CD4-positive, alpha-beta T cell (primary cell): ENCODE measurements at regions not wholly inside any gene's neighbourhood (a gene's known extent, or its start where the extent isn't known, plus 50 kb on each side); places are given as distances from the start of the nearest gene placed in this dataset.

ENCODE experiments used
- ATAC-seq: fragments of 200-7000 bp; cut with Tn5 transposase; one replicate; pipeline ENCODE4 v1.10.0; 2022; ENCODE audit warnings: mild to moderate bottlenecking; ENCODE audit not compliant: poor library complexity
- CTCF ChIA-PET: fragments of 350-600 bp; sonication (Branson Sonifier 250); formaldehyde crosslinking; loops from one replicate; lab custom pipeline; 2021; ENCODE audit warnings: antibody characterized with exemption, inconsistent platforms; lab: Charles Lee
- POLR2A ChIA-PET: fragments of 350-600 bp; sonication (Branson Sonifier 250); formaldehyde crosslinking; loops from one replicate; lab custom pipeline; 2021; ENCODE audit warnings: antibody characterized with exemption, inconsistent platforms; lab: Charles Lee
- DNase-seq, 14 experiments: peaks; one replicate each; pipeline ENCODE4 v3.0.0-alpha.2; 2013 to 2020; ENCODE audit warnings: mixed read lengths in 2 of 14
- H3K27ac ChIP-seq, 2 donors: one replicate each; pipeline versions ENCODE4 v1.5.1 to v1.7.0; 2013; ENCODE audit warnings: low read length in 2 of 2, low read depth in 1 of 2, mild to moderate bottlenecking in 1 of 2
- H3K27me3 ChIP-seq, 2 experiments: 1 replicate in 1 of 2; 2 replicates in 1 of 2; pipeline versions ENCODE4 v1.6.1 to v1.7.0; 2013; ENCODE audit warnings: low read length in 2 of 2, control low read depth in 1 of 2, mild to moderate bottlenecking in 1 of 2, moderate library complexity in 1 of 2; ENCODE audit not compliant: insufficient read depth in 2 of 2, control insufficient read depth in 1 of 2
- H3K36me3 ChIP-seq: one replicate; pipeline ENCODE4 v1.6.1; 2013; ENCODE audit warnings: low read length, control low read depth; ENCODE audit not compliant: insufficient read depth
- H3K4me1 ChIP-seq: one replicate; pipeline ENCODE4 v1.6.1; 2013; ENCODE audit warnings: low read length, control low read depth; ENCODE audit not compliant: insufficient read depth
- H3K4me3 ChIP-seq: one replicate; pipeline ENCODE4 v1.5.1; 2013; ENCODE audit warnings: mild to moderate bottlenecking, low read length, moderate library complexity
- H3K9me3 ChIP-seq, 2 experiments: 1 replicate in 1 of 2; 2 replicates in 1 of 2; pipeline versions ENCODE4 v1.6.1 to v1.7.0; 2013; ENCODE audit warnings: low read length in 2 of 2, mild to moderate bottlenecking in 2 of 2, control low read depth in 1 of 2, moderate library complexity in 1 of 2; ENCODE audit not compliant: control insufficient read depth in 1 of 2, insufficient read depth in 1 of 2
- H3K27ac Mint-ChIP-seq: one replicate; pipeline ENCODE4 v1.8.0; 2020; ENCODE audit warnings: mixed read lengths
- H3K27me3 Mint-ChIP-seq: one replicate; pipeline ENCODE4 v1.8.0; 2021; ENCODE audit warnings: mixed read lengths
- H3K36me3 Mint-ChIP-seq: one replicate; pipeline ENCODE4 v1.8.0; 2021; ENCODE audit warnings: low read depth, mixed read lengths
- H3K4me1 Mint-ChIP-seq: one replicate; pipeline ENCODE4 v1.8.0; 2021; ENCODE audit warnings: low read depth, mixed read lengths
- H3K4me3 Mint-ChIP-seq: one replicate; pipeline ENCODE4 v1.8.0; 2020; ENCODE audit warnings: mild to moderate bottlenecking, mixed read lengths
- H3K9me3 Mint-ChIP-seq: one replicate; pipeline ENCODE4 v1.8.0; 2020; ENCODE audit warnings: mixed read lengths
- CTCF ChIP-seq: fragments of 200-600 bp; IDR thresholded peaks from one replicate; pipeline ENCODE4 v1.8.0; 2022; ENCODE audit warnings: antibody characterized with exemption, mild to moderate bottlenecking
- intact Hi-C, 2 experiments: fragments of 100-400 bp; cut with DNase I in 1 of 2; cut with micrococcal nuclease in 1 of 2; formaldehyde crosslinking; loops; one replicate each; pipeline versions ENCODE4 v1.15.1 to v1.9.0; 2023 to 2025; cut with DNase I, micrococcal nuclease

GRCh38 chr2:194962254-194962653 lies 694.8 kb upstream of the SLC39A10 start:
- H3K4me1 Mint-ChIP-seq, result no peaks in the 10 kb centered on the region
- Histone ChIP-seq H3K27ac (no peak overlapping the region), H3K4me1 (no peaks in the 10 kb centered on the region), H3K27me3 (no peaks in the 10 kb centered on the region), H3K9me3 (peaks cover 0 to 8% of the 10 kb centered on the region in 2 experiments), H3K4me3 (no peak overlapping the region), H3K36me3 (no peaks in the 10 kb centered on the region)
- no peak for ATAC-seq
- ChIA-PET POLR2A (no interaction called here), CTCF (no interaction called here)
- DNase-seq, result no peak
- no peaks in the 10 kb centered on the region for H3K36me3 Mint-ChIP-seq
- no peaks in the 10 kb centered on the region for H3K27me3 Mint-ChIP-seq
- no peak overlapping the region for H3K4me3 Mint-ChIP-seq
- TF ChIP-seq CTCF, result no peak
- intact Hi-C loops, result no loop called here
- H3K9me3 Mint-ChIP-seq, result peaks cover 6% of the 10 kb centered on the region
- H3K27ac Mint-ChIP-seq, result no peak overlapping the region

- intact Hi-C loops, result no loop called here
- Mint-ChIP-seq H3K27me3 (no peaks in the 10 kb centered on the region), H3K4me1 (no peaks in the 10 kb centered on the region), H3K4me3 (no peak overlapping the region), H3K27ac (no peak overlapping the region), H3K9me3 (no peaks in the 10 kb centered on the region), H3K36me3 (no peaks in the 10 kb centered on the region)
- Histone ChIP-seq H3K27me3 (no peaks in the 10 kb centered on the region), H3K4me3 (no peak overlapping the region), H3K9me3 (no peaks in the 10 kb centered on the region), H3K27ac (no peak overlapping the region), H3K36me3 (no peaks in the 10 kb centered on the region), H3K4me1 (no peaks in the 10 kb centered on the region)
- no peak for TF ChIP-seq CTCF
- ATAC-seq, result no peak
- ChIA-PET POLR2A (no interaction called here), CTCF (no interaction called here)
- DNase-seq, result no peak
These were observed 702.8 kb upstream of the SLC39A10 start for GRCh38 chr2:194954218-194954617.

GRCh38 chr2:194946826-194947225 lies 710.2 kb upstream of the SLC39A10 start:
- H3K27ac Mint-ChIP-seq, result no peak overlapping the region
- H3K36me3 Mint-ChIP-seq, result no peaks in the 10 kb centered on the region
- H3K4me3 Mint-ChIP-seq, result no peak overlapping the region
- DNase-seq, result no peak
- Histone ChIP-seq H3K9me3 (no peaks in the 10 kb centered on the region), H3K4me1 (no peaks in the 10 kb centered on the region), H3K27me3 (no peaks in the 10 kb centered on the region), H3K4me3 (no peak overlapping the region), H3K27ac (no peak overlapping the region), H3K36me3 (no peaks in the 10 kb centered on the region)
- TF ChIP-seq CTCF, result no peak
- intact Hi-C loops, result no loop called here
- CTCF ChIA-PET, result no interaction called here
- H3K27me3 Mint-ChIP-seq, result no peaks in the 10 kb centered on the region
- H3K9me3 Mint-ChIP-seq, result peaks cover under 1% of the 10 kb centered on the region
- POLR2A ChIA-PET, result no interaction called here
- ATAC-seq, result no peak
- no peaks in the 10 kb centered on the region for H3K4me1 Mint-ChIP-seq
